ENCODE measurements at regions not wholly inside any gene's neighbourhood (a gene's known extent, or its start where the extent isn't known, plus 50 kb on each side); places are given as distances from the start of the nearest gene placed in this dataset.

DNA sequence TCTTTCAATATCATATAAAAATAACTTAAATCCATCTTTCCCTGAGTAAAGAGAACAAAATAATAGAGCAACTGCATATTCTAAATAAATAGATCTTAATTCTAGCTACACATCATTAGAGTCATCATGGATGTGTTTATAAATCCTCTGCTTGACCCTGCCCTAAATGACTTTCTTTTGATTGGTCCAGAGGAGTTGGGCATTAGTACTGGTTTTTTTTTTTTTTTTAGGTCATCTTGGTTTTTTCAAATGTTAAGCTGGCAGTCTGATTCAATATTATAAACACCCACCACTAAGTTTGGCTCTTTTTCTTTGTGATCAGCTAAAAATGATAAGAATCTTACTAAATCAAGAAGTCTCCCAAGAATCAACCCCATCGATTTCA is 504.0 kb upstream of the CBLB start:
- TF ChIP-seq EZH2 (IDR thresholded peaks at IDR 0.05; ENCODE audit: borderline replicate concordance, low read length): no peak
- TF ChIP-seq, protein P1, sequence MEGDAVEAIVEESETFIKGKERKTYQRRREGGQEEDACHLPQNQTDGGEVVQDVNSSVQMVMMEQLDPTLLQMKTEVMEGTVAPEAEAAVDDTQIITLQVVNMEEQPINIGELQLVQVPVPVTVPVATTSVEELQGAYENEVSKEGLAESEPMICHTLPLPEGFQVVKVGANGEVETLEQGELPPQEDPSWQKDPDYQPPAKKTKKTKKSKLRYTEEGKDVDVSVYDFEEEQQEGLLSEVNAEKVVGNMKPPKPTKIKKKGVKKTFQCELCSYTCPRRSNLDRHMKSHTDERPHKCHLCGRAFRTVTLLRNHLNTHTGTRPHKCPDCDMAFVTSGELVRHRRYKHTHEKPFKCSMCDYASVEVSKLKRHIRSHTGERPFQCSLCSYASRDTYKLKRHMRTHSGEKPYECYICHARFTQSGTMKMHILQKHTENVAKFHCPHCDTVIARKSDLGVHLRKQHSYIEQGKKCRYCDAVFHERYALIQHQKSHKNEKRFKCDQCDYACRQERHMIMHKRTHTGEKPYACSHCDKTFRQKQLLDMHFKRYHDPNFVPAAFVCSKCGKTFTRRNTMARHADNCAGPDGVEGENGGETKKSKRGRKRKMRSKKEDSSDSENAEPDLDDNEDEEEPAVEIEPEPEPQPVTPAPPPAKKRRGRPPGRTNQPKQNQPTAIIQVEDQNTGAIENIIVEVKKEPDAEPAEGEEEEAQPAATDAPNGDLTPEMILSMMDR (IDR thresholded peaks at IDR 0.05; ENCODE audit: low read length): no peak

Measured in OCI-LY1 (cell line).